GM21515 (cell line): ENCODE measurements at regions not wholly inside any gene's neighbourhood (a gene's known extent, or its start where the extent isn't known, plus 50 kb on each side); places are given as distances from the start of the nearest gene placed in this dataset.

Experiments used
- ATAC-seq: cut with Tn5 transposase; IDR thresholded peaks from one replicate; pipeline ENCODE4 v1.9.1; 2021; ENCODE audit not compliant: unreplicated experiment

DNA sequence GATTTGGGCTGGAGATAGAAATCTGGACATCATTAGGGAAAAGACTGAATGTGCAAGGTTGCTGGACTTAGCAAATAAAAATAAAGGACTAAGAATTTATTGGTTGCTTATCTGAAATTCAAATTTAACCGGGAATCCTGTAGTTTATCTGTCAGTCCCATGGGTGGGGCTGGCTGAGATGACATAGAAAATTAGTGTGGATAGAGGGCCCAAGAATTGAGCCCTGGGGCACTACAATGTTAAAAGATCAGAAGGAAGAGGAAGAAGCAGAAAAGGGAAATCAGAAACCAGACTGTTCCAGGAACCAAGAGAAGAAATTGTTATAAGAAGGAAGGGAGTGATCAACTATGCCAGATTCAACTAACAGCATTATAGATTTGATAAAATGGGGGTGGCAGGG, 96.7 kb upstream of the CCDC196 start:
- ATAC-seq = no peak

DNA sequence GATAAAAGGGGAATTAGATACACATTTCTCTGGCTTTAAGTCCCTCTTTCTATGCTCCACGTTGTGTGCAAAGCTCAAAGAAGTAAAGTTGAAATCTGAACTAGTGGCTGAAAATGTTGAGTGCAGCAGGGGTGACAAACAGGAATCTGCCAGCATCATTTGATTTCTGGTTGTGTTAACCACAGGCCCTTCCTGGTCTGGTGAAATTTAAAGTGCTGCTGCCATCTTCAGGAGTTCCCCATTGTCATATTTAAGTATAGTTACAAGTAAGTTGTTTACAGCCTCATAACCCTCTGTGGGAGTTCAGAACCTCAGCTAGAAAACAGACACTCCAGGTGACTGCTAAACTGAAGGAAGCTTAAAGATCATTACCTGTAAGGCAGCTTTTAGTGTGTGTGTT, 90.9 kb upstream of the CCDC196 start:
- no peak for ATAC-seq

DNA sequence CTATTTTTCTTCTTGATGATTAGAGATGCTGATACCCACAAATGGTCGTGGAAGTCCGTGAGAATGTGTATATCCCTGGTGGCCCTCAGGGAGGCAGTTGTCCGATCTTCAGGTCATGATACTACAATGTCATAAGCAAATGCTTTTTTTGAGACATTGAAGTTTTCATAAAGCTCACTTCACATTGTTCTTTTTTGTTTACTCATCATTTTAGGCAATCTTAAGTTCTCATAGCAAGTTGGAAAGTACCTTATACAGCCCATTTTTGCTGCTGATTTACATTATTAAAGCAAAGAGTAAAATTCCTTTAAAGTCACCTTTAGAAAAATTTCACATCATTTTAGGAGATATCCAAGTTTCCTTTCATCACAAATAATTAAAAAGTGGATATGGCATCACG, 90.0 kb upstream of the CCDC196 start:
- no peak for ATAC-seq

GRCh38 chr14:66398437-66398836, 87.7 kb upstream of the CCDC196 start:
- ATAC-seq = no peak

GRCh38 chr14:66401449-66402095, 84.6 kb upstream of the CCDC196 start:
- no peak for ATAC-seq

GRCh38 chr14:66403183-66403582, 83.0 kb upstream of the CCDC196 start:
- no peak for ATAC-seq

GRCh38 chr14:66404051-66404545, 82.1 kb upstream of the CCDC196 start:
- ATAC-seq = no peak

DNA sequence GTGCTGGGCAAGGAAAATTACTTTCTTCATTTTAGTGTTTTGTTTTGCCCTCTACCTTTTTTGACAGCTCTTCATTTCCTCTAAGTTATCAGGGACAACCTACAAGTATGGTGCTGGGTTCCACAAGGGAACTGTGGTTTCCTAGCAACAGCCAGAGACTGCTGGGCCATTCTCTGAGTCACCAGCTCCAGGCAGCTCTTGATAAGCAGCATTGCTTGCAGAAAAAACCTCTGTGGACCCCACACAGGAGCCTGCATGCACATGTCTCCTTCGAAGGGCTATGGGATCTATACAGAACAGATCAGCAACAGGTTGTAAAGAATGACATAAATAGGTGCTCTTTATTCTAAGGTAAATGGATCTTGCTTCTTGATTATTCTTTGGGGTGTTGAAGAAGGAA, 81.0 kb upstream of the CCDC196 start:
- ATAC-seq = no peak

GRCh38 chr14:66413901-66414300, 72.3 kb upstream of the CCDC196 start:
- no peak for ATAC-seq

GRCh38 chr14:66414511-66414910, 71.7 kb upstream of the CCDC196 start:
- no peak for ATAC-seq

DNA sequence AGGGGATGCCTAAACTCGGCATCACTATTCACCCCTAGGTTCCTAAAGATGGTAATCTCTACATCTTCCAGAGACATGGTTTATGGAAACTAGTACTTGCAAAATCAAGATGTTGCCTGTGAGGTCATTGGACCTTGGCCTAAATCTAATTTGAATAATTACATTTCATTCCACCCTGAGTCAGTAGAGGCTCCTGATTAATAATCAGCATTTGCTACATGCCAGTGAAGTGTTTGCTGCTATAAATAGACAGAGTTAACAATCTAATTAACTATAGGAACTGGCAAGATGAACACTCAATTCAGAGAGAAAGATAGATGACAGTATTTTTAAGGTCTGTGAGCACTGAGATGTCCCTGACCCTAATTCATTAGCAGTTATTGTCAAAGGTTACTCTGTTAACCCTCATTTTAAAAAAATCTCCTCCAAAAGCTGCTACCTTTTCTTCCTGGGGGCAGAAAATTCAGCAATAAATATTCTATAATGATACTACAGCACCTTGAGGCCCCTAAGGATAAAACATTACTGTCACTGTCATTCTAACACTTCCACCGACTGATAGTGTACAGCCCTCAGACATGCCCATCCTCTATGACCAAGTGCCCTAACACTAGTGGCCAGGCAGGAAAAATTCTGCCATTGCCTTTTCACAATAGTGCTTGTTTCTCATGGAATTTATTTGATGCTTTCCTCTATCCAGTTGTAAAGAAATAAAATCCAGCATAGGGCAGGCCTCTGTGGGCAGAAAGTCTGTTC, 65.7 kb upstream of the CCDC196 start:
- no peak for ATAC-seq

DNA sequence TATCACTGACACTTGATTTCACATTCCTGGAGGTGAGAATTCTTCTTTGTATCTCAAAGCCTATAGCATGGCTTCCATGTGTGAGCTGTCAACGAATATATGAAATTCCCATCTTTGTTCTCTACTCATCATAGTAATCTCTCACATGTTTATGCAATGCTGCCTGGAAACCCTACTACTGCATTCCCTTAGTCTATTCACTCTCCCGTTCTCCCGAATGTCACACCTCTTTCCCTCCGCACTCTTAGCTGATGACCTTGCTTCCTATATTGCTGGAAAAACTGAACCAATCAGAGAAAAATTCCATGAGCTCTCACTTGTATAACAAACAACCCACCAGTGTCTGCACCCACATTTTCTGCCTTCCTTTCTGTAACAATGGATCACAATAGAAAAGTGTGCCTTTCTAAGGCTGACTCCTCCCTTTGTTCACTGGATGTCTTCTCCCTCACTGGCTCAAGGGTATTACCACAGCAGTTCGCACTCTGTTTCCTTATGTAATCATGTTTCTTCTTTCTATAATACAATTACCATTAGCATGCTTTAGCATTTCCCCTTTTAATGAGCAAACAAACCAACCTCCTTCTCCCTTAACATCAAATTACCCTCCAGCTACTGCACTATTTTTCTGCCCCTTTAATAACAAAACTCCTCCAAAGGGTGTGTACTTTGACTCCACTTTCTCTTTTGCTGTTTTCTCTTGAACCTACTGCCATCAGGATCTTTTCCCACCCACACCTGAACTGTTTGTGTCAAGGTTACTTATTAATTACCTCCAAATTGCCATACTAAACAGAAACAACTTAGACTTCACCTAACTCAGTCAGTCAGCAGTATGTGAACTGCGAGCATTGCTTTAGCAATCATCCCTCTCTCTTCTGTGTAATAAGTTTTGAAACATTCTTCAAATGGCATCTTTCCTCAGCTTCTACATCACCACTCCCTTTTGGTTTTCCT, 63.9 kb upstream of the CCDC196 start:
- ATAC-seq = no peak

DNA sequence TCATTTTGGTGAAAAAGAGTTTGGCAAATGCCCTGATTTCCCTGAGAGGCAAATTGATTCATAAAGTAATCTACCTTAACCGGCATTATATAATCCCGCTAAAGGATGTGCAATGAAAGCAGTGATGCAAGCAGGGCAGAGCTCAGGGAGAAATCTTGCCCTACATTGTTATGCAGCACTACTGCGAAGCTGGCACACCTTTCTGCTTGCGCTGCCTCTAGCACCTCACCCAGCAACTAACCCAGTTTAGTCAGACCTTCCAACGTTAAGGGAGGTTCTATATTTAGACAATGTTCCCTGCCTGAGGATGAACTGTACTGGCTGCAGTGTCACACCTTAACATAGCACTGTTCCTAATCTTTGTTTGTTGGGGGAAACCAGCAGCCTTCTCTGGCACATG, 60.8 kb upstream of the CCDC196 start:
- no peak for ATAC-seq

DNA sequence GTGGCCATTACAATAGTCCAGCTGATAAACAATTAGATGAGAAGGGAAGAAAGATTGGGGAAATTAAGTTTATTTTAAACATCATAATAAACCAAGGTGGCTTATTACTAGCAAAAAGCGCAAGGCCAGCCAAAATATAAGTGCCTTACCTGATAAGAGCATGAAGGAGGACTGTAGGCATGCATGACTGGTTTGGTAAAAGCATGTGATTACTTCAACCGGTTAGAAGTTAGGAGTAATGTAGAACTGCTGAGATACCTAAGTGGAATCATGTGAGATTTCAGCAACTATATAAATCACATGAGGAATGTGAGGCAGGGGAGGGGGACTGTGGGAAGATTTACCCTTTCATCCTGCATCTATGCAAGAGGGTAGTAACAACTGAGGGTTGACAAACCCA, 59.7 kb upstream of the CCDC196 start:
- no peak for ATAC-seq

DNA sequence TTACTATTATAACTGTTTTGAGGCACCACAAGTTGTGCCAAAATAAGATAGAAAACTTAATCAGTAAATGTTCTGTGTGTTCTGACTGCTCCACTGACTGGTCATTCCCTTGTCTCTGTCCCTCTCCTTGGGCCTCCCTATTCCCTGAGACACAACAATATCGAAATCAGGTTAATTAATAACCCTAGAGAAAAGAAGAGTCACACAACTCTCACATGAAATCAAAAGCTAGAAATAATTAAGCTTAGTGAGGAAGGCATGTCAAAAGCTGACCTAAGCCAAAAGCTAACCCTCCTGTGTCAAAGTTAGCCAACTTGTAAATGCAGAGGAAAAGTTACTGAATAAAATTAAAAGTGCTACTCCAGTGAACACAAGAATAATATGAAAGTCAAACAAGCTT, 53.8 kb upstream of the CCDC196 start:
- no peak for ATAC-seq

DNA sequence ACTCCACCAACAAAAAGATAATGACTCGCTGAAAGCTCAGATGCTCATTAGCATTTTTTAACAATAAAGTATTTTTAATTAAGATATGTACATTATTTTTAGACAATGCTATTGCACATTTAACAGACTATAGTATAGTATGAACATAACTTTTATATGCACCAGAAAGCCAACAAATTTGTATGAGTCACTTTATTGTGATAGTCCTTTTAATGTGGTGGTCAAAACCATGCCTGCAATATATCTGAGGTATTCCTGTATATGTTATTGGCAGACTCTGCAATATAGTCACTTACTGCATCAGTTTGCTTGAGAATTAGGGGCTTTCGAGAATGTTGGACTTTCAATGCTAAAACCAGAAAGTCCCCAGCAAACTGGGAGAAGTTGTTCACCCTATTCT, 51.7 kb upstream of the CCDC196 start:
- no peak for ATAC-seq

- ATAC-seq = no peak
Measured at GRCh38 chr14:66435683-66436082, 50.5 kb upstream of the CCDC196 start.
